GM12873 (cell line): ENCODE measurements at regions not wholly inside any gene's neighbourhood (a gene's known extent, or its start where the extent isn't known, plus 50 kb on each side); places are given as distances from the start of the nearest gene placed in this dataset.

ENCODE experiments used
- CTCF ChIP-seq: IDR thresholded peaks from 2 replicates; pipeline ENCODE4 v1.5.1; 2012; ENCODE audit warnings: low read depth, mild to moderate bottlenecking, moderate library complexity, low read length, control low read depth; ENCODE audit not compliant: insufficient read depth; ENCODE audit errors: missing control alignments

DNA sequence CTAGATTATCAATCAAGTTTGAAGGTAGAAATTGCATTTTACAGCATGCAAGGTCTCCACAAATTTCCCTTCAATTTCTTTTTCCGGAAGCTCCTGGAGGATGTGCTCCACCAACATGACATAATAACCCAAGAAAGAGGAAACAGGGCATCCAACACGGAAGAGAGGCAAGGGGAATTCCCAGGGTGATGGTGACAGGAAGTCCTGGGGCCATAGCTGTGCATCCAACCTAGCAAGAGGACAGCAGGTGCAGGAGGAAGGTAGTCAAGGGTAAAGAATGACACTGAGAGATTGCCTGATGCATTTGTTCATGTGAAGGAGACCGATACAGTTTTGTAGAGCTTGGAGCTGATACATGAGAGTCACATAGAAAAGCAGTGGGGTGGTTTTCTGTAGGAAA lies 115.7 kb upstream of the LSM6 start:
- TF ChIP-seq CTCF = no peak

DNA sequence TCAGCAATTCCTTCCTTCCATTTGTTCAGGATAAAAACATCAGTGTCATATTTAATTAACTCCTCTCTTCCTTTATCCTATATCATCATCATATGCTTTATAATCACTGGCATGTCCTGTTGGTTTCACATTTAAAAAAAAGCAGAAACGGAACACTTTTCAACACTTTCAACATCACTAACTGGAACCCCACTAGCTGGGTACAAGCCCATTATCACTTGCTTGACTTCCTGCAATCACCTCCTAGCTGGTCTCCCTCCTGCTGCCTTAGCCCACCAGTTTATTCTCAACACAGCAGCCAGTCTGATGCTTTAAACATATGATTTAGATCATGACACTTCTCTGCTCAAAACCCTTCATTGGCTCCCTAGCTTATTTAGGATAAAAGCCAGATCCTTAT lies 116.4 kb upstream of the LSM6 start:
- no peak for TF ChIP-seq CTCF

DNA sequence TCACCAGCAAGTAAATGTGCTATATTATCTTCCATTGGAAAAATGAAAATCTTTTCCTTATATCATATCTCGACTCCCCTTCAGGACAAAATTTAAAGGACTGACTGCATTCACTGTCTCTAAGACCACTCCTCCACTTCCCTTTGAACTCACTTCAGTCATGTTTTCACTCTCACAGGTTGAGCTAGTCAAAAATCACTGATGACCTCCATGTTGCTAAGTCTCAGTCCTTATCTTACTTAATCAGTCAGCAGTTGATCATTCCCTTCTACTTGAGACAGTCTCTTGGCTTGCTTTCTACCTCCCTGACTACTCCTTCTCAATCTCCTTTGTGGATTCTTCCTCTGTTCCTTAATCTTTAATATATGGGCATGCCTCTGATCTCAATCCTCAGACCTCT lies 117.0 kb upstream of the LSM6 start:
- TF ChIP-seq CTCF = no peak

- no peak for TF ChIP-seq CTCF
Measured at GRCh38 chr4:146054676-146055075, 116.1 kb upstream of the ZNF827 start.

DNA sequence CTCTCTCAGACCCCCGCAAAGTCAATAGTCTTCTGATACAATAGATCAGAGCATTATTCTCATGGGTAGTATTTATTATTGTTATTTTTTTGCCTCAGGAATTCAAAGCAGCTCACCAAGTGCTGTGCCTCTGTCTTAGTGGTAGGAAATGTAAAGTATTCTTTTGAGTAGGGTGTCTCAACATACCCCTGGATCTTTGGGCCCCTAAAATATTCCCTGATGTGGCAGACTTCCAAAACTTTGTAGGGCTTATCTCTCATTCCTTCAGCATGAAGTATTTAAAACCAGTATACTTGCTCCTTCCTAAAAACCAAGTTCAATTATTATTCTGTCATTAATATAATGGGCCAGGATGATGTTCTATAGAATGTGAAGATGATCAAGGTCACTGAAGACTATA lies 115.3 kb upstream of the ZNF827 start:
- TF ChIP-seq CTCF = no peak

GRCh38 chr4:146051728-146052391 lies 113.2 kb upstream of the ZNF827 start:
- no peak for TF ChIP-seq CTCF

DNA sequence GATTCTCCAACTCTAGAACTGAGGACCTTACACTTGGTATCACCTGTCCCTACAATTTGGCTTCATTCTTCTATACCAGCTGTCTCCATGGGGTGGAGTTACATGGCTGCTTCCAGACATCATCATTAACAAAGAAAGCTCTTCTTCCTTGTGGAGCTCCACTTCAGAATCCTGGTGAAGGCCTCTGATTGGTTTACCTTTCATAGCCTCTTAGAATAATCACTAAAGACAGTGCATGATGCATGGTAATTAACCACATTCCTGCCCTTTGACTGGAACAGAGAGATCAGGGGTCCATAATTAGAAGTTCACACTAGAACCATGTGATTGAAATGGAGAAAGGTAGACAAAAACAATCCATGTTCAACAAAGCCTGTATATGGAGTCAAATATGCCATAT lies 112.6 kb upstream of the ZNF827 start:
- no peak for TF ChIP-seq CTCF
